ENCODE measurements at regions not wholly inside any gene's neighbourhood (a gene's known extent, or its start where the extent isn't known, plus 50 kb on each side); places are given as distances from the start of the nearest gene placed in this dataset.

DNA sequence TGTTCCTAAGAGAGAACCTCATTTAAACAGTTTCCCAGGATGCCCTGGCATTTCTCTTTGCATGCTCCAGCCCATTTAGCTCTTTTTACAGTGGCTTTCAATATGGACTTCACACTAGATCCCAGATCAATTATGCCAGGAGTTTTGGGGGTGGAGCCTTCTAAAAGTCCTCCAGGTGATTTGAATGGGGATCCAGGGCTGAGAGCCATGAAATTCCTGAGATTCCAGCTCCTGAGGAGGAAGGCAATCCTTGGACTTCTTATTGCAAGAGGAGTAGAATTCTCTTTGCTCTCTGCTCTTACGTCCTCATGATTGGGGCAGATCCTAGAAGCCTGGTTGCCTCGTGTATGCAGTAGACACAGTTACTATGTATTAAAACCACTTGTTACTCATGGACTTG lies 184.2 kb downstream of the DHX35 start:
- DNase-seq (ENCODE audit: low spot score): no peak

DNA sequence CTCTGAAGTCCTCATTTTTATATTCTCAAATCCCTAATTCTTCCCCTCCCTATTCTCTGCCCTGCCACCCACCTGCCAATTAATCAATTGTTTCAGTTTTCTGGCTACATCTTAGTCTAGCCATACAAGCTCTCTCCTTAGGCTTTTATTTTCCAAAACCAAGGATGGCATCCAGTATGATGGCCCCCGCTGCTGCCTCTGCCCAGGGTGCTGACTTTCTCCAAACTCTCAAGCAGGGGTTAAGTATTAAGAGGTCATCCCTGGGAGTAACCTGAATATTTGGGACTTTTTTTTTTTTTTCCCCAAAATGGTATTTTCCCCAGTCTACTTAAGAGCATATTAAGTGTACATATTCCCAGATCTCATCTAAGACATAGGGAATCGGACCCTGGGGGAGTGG lies 183.8 kb downstream of the DHX35 start:
- no peak for DNase-seq (ENCODE audit: low spot score)

DNA sequence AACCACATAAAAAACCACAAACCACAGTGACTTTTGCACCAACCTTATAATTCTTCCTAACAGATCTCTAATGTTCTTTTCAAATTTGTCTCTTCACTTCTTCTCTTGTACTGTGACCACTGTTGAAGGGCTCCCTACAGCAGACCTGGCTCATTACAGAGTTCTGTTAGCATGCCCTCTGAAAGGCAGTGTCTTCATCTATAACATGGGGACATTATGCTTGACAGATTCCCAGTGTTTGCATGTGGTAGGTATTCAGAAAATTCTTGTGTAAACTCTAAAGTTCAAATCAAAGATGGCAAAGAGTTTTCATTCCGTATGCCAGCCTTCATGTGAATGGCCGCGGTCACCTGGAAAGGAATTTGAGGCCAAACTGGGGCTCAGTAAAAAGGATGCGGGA lies 182.6 kb downstream of the DHX35 start:
- DNase-seq (ENCODE audit: low spot score): no peak

DNA sequence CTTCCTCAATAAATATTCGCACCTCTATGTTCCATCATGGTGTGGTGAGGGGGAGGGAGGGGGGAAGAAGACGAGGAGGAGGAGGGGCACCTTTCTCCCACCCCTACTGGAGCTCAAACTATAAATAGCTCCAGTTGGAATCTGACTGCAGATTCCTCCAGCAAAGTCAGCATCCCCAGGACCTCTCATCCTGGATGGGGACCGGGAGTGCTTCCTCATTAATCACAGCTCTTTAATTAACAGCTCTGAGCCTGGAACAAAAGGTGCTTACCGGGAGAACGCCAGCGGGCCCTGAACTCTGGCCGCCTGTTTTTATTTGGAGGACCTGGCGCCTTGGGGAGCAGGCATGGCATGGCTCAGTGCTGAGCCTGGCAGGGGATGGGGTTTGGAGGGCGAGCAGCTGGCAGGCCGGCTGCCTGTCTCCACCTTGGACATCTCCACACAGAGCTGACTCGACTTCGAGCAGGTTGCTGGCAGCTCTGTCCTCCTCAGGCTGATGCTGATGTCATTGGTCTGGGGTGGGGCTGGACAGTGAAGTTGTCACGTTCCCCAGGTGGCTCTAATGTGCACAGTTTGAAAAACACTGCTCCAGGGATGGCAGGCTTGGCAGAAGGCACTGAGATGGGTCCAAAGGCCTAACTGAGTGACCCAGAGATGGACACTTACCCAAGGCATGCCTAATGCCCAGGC lies 180.4 kb downstream of the DHX35 start:
- no peak for DNase-seq (ENCODE audit: low spot score)

DNA sequence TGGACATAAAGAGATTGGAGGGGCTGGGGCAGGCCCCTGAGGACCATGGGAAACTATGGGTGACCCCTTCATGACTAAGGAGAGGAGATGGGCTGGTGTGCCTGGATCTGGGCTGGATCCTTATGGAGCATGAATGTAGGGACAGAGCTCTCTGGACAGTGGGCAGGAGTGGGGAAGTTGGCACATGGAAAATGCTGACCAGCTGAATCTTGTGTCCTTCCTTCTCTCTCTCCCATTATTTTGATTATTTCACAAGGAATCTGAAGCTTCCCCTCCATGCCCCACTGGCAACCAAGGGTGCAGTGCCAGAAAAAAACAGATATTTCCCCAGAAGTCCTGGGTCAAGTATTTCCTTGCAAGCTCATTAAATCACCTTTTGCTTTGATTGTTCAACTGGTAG lies 175.2 kb downstream of the DHX35 start:
- DNase-seq (ENCODE audit: low spot score): no peak

DNA sequence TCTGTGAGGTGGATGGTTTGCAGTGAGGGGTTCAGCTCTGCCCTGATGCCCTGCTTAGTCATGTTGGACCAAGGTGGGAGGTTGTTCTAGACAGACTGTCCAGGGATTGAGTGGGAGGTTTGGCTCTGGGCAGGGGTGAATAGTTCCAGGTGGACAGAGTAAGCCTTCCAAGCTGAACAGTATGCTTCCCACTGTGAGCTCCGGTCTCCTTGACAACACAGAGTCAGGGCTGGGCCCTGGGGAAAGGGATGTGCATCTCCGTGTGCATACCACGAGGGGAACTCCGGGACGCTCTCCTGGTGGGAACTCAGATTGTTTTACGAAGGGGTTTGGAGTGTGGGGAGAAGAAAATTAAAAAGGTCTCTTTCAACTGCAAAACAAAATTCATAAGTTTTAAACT lies 174.7 kb downstream of the DHX35 start:
- DNase-seq (ENCODE audit: low spot score): no peak

DNA sequence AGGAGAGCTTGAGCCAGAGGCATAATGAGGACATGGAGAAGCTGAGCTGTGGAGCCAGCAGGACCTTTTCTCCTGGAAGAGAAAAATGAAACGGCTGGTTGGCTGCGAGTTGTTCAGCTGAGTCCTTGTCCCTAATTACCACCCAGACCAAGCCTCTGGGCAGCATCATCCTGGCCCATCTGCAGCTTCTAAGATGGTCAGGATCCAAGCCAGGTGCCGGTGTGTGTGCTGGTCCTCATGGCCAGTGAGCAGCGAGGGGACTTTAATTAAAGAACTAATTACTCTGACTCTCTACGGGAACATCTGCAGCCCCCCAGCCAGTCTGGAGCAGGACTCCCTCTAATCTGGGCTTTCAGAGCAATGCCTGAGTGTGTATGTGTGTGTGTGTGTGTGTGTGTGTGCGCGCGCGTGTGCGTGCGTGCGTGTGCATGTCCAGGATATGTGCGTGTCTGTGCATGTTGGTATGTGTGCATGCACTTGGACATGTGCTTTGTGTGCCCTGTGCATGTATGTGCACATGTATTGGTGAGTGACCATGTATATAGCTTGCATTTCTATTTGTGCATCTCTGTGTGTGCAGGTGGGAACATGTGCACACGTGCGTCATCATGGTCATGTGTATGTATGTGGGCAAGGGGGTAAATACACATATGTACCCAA lies 173.9 kb downstream of the DHX35 start:
- no peak for DNase-seq (ENCODE audit: low spot score)

DNA sequence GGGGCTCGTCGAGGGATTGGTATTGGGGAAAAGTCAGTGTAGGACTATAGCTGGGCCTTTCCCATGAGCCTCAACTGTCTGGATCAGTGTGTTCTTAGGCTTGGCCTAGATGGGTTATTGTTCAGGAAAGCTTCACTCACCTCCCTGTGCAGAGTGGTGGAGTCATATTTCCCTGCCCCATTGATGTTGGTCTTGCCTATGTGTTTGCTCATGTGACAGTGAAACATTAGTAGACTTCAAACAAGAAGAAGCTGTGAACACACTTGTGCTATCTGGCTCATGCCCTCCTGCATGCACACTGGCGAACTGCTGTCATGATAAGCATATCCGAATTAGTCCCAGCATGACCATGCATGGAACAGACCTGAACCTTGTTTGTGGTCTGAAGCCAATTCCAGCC lies 171.1 kb downstream of the DHX35 start:
- DNase-seq (ENCODE audit: low spot score): no peak

DNA sequence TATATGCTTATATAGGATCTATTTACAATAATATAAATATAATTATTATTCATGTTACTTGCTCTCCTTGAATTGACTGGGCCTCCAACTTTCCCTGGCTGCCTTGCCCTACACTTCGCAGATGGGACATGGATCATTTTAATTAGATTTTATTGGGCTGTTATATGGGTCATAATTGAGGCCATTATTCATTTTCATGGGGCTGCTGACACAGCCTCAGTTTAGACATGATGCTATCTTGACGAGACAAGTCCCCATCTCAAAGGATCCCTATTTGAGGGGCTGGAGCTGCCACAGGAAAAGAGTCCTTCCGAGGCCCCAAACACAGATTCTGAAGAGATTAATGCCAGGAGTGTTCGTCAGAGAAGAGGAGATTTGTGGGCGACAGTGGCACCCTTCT lies 170.4 kb downstream of the DHX35 start:
- no peak for DNase-seq (ENCODE audit: low spot score)

DNA sequence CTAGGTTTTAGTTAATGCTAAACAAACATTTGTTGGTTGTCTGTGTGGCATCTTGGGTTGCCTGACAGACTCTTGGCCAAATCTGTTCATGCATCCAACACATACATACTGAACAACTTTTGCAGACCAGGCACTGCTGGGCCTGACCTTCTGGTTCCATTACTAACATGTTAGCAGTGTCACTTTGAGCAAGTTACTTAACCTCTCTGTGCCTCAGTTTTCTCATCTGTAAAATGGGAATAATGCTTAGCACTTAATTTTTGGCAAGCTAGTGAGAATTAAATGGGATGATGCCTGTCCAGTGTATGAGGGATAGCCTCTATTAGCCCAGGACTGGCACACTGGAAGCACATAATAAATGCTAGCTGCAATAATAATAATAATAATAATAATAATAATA lies 169.9 kb downstream of the DHX35 start:
- no peak for DNase-seq (ENCODE audit: low spot score)

DNA sequence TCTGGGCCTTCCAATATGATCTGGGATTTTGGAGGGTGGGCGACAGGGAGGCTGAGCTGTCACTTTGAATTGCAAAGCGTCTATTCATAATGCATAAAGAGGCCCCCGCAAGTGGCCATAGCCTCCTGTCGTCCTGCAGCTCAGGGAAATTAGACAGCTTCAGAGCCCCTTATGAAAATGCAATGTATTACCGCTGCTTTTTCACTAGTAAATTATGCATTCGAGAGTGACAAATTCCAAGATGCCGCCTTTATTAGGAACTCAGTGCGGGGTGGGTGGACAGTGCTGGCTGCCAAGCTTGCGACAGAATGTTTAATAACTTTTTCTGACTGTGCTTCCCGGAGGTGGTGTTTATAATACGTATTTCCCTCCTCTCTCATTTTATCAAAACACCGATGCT lies 168.5 kb downstream of the DHX35 start:
- no peak for DNase-seq (ENCODE audit: low spot score)

DNA sequence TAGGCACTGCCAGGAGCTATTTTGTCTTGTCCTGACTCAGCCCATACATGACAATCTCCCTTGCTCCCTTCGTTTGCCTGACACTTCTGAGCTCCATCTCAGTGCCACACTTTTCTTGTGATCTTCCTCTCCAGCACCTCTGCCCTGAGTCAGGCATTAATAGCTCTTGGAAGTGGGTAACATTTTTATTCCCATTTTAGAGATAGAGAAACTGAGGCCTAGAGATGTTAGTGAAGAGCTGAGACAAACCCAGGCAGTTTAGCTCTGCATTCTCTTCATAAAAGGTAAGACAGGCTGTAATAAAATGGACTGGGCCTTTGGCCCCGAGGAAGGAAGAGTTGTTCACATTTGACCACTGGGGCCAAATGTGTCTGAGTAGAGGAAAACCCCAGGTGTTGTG lies 167.4 kb downstream of the DHX35 start:
- DNase-seq (ENCODE audit: low spot score): no peak

DNA sequence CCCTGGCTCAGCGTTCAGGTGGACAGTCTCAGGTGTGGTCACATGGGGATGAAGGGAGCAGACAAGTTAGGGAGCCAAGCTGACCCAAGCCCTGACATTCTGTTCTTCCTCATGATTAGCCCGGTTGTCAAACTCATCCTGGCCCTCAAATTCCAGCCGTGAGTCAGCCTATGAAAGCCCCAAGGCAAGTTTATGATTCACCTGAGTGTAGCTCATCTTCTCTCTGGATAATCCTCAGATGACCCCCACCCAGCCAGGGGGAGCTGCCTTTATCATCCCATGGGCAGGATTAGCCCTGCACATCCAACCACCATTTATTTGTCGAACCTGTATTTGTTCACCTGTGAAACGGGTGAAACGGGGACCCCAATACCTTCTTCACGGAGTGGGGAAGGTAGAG lies 161.9 kb downstream of the DHX35 start:
- DNase-seq (ENCODE audit: low spot score): no peak

DNA sequence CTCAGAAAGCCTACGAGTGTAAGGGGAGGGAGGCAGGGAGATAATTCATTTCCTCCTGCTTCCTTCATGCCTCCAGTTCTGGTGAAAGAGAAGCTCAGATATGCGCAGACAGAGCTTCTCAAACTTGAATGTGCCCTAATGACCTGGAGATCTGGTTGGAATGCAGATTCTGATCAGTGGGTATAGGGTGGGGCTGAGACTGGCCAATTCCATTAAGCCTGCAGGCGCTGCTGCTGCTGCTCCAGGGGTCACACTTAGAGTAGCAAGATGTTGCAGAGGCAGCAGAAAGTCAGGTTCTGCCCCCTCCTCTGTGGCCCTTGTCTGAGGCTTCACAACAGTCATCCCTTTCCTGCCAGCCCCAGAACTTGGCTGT lies 161.0 kb downstream of the DHX35 start:
- no peak for DNase-seq (ENCODE audit: low spot score)

DNA sequence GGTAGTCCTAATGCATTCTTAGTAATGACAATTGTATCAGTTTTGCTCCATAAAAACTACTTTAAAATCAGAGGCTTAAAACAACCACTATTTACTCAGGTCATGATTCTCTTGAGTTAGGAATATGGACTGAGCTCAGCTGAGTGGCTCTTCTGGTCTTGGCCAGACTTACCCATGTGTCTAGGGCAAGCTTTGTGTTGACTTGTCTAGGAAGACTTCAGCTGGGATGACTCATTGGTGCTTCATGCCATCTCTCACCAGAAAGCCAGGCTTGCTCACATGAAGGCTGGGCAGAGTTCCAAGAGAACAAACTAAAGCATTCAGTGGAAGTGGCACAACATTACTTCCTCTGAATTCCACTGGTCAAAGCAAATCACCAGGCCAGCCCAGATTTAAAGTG lies 155.3 kb downstream of the DHX35 start:
- DNase-seq (ENCODE audit: low spot score): peak; percentile 92

DNA sequence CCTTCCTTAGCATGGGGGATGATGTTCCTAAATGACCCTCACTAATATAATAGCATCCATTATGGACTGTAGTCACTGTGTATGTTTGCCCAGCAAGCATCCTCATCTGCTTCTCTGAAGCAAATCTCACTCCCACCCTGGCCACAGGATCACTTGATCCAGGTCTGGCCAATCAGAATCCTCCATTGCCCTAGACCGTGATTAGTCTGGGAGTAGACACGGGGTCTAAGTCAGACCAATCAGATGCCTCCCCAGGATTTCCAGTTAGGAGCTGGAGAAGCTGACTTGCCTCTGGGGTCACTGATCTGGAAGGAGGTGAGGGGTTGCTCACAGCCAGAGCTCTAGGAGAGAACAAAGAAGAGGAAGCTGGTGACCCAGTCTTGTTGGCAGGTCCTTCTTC lies 153.9 kb downstream of the DHX35 start:
- DNase-seq (ENCODE audit: low spot score): no peak

DNA sequence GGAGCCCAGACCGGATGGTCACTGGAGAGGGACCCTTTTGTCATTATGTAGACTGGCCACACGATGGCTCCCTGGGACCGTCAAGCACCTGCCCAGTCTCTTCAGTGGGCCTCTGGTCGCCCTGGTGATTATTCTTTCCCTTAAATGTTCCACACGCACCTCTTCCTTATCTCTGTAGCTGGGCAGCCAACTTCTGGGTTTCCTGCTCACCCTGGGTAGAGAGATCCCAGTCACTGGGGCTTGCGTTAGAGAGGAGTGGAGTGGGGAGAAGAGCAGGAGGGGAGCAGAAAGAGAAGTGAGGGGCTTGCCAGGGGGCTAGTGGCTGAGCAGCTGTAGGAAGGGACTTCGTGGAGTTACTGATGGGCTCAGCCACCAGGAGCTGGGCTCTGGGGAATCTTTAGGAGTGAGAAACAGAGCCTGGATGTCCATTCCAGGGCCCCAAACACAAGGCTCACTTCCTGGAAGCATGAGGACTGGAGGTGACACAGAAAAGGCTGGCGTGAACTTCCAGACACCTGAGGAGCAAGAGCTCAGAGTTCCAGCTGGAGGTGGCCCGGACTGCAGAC lies 150.1 kb downstream of the DHX35 start:
- DNase-seq (ENCODE audit: low spot score): peak; percentile 81

DNA sequence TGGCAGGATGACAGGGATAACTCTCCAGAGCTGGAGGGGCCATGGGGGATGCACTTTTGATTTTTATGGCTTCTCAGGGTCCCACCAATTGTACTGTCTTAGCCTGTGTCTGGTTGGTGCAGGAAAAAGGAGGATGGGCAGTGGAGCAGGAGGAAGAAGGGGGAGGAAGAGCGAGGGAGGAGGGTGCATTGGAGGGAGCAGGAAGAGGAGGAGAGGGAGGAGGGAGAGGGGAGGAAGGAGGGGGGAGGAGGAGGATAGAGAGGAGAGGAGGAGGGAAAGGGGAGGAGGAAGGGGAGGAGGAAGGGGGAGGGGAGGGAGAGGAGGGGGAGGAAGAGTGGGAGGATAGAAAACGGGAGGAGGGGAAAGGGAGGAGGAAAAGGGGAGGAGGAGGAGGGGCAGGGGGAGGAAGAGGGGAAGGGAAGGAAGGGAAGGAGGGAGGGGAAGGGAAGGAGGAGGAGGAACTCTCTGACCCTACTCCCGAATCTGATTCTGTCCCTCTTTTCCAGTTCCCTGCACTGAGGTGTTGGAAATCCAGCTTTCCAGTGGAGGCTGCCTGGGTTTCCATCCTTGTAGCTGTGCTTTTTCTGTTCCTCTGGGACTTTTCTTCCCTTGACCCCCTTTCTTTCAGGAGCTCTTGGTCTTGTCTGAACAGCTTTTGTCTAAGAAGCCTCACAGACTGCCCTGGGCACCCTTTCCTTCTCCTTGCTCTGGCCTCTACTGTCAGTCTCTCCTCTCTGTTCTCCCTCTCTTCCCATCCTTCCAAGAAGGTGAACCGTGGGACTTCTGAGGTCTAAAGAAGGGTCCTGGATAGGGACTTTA lies 149.4 kb downstream of the DHX35 start:
- DNase-seq (ENCODE audit: low spot score): no peak

DNA sequence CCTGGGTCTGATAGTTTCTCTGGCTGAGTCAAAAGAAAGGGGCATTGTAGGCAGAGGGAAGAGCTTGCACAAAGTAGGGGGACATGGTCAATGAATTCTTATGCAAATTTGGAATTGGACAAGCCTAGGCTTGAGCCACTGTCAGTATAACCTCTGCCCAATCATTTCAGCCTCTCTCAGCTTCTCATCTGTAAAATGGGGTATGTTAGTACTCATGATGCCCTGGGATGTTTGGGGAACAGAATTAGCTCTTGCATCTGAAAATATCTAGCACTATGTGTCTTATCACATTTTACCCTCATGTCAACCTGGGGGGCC lies 148.6 kb downstream of the DHX35 start:
- DNase-seq (ENCODE audit: low spot score): no peak

DNA sequence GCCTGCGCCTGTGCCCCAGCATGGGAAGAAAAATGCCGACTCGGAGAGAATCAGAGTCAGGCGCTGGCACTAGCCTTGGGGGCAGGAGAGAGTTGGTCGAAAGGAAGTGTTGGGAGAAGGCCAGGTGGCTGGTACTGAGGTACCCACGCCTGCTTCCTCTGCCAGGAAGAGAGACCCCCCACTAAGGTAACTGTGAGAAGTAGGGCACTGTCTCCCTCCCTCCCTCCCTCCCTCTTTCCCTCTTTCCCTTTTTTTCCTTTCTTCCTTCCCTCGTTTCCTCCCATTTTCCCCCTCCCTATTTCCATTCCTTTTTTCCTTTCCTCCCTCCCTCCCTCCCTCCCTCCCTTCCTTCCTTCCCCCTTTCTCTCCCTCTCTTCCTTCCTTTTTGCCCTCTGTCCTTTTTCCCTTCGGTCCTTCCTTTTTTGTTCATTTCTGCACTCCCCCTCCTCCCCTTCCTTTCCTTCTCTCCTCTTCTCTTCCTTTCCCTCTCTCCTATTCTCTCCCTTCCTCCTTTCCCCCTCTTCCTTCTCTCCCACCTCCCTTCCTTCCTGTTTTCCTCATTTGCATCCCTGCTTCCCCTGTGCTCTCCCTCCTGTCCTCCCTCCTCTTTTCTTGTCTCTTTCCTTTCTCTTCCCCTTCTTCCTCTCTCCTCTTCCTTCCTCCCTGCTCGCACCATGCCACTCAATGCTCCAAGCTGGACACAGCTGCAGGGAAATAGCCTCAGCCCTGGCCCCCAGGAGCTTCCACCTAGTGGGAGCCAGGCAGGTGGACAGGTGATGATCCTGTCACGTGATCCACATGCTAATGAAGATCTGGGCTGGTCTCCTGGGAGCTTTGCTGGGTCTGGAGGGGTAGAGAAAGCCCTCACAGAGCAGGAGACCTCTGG lies 148.0 kb downstream of the DHX35 start:
- DNase-seq (ENCODE audit: low spot score): no peak

DNA sequence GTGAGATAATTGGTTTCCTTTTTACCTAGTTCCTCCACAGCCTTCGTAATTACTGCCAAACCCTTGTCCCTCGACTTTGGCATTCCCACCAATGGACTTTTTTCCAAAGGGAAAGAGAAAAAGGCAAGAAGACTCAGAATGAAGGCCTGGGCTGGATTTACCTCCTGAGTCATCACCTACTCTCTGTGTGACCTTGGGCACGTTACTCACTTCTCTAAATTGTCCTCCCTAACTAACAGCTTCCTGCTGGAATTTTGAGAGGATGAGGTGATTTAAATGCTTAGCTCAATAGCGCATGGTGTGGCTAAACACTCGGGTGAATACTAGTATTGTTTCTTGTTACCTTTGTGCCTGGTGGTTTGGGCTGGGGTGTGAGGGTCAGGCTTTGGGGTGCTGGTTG lies 146.6 kb downstream of the DHX35 start:
- DNase-seq (ENCODE audit: low spot score): peak; percentile 55

DNA sequence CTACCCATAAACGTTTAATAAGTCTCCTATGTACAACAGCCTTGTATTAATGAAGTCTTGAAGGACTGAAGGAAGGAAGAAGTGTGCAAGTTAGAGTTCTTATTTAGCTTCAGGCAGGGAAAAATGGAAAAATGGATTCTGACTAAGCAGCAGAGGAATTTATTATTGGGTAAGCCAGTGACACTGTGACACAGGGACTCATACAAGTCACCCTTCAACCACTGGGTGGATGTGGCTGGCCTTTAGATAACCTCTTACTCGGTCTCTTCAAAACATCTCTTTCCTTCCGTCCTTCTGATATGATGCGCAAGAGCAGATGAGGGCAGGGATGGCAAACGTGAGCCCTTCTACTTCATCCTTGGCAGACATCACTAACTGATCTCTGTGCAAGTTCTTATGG lies 145.6 kb downstream of the DHX35 start:
- DNase-seq (ENCODE audit: low spot score): peak; percentile 26

Measured in RKO (cell line).